GM06990 (cell line): ENCODE measurements at regions not wholly inside any gene's neighbourhood (a gene's known extent, or its start where the extent isn't known, plus 50 kb on each side); places are given as distances from the start of the nearest gene placed in this dataset.

ENCODE experiments used
- DNase-seq: peaks from one replicate; pipeline ENCODE4 v3.0.0-alpha.2; 2011; ENCODE audit not compliant: insufficient read length; ENCODE audit errors: extremely low read depth
- H3K27me3 ChIP-seq: replicated peaks from 2 replicates; pipeline ENCODE4 v1.6.0; 2011; ENCODE audit warnings: low read length; ENCODE audit not compliant: control insufficient read depth, insufficient read depth
- H3K36me3 ChIP-seq: 2 replicates; pipeline ENCODE4 v1.5.1; 2011; ENCODE audit warnings: low read length; ENCODE audit not compliant: control insufficient read depth, insufficient read depth
- H3K4me3 ChIP-seq: replicated peaks from 2 replicates; pipeline ENCODE4 v1.5.1; 2011; ENCODE audit warnings: low read depth, mild to moderate bottlenecking, control low read depth, low read length
- TF ChIP-seq, protein P1 (sequence below): IDR thresholded peaks from 2 replicates; pipeline ENCODE4 v1.5.1; 2011; ENCODE audit warnings: low read length, control low read depth, mild to moderate bottlenecking, inconsistent platforms; ENCODE audit not compliant: insufficient read depth, poor library complexity, severe bottlenecking

DNA sequence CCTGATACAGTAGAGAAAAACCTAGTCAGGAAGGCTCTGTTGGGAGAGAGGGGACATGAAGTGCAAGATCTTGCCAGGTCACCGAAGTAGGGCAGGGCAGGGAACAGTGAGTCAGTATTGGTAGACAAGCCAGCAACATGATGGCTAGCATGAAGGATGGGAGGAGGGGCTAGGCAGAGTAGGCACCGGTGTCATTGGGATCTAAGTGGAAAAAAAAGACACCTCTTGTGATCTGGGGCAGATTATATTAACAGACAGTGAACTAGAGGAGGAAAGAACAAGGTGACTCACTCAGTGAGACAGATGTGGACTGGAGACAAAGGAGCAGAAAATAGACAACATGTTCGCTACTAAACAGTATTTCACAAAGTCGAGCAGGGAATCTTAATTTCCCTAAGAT, 149.2 kb upstream of the SLC24A5 start:
- DNase-seq: no peak
- no peak overlapping the region for H3K4me3 ChIP-seq
- no peaks in the 10 kb centered on the region for H3K36me3 ChIP-seq
- TF ChIP-seq, protein P1, sequence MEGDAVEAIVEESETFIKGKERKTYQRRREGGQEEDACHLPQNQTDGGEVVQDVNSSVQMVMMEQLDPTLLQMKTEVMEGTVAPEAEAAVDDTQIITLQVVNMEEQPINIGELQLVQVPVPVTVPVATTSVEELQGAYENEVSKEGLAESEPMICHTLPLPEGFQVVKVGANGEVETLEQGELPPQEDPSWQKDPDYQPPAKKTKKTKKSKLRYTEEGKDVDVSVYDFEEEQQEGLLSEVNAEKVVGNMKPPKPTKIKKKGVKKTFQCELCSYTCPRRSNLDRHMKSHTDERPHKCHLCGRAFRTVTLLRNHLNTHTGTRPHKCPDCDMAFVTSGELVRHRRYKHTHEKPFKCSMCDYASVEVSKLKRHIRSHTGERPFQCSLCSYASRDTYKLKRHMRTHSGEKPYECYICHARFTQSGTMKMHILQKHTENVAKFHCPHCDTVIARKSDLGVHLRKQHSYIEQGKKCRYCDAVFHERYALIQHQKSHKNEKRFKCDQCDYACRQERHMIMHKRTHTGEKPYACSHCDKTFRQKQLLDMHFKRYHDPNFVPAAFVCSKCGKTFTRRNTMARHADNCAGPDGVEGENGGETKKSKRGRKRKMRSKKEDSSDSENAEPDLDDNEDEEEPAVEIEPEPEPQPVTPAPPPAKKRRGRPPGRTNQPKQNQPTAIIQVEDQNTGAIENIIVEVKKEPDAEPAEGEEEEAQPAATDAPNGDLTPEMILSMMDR: no peak
- H3K27me3 ChIP-seq: no peaks in the 10 kb centered on the region; the same call in 1 of the 2 replicates

DNA sequence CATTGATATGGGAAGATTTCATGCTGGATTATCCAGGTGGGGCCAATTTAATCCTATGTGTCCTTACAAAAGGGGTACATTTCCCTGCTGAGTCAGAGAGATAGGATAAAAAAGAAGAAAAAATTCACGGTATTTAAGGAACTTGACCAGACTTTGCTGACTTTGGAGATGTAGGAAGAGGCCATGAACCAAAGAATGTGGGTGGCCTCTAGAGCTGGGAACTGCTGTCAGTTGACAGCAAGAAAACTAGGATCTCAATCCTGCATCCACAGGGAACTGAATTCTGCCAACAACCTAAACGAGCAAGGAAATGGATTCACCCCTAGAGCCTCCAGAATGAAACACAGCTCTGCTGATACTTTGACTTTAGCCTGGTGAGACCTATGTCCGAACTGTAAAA, 148.1 kb upstream of the SLC24A5 start:
- TF ChIP-seq, protein P1: no peak
- H3K27me3 ChIP-seq: no peaks in the 10 kb centered on the region; the same call in 1 of the 2 replicates
- no peak overlapping the region for H3K4me3 ChIP-seq
- no peaks in the 10 kb centered on the region for H3K36me3 ChIP-seq
- DNase-seq: no peak

DNA sequence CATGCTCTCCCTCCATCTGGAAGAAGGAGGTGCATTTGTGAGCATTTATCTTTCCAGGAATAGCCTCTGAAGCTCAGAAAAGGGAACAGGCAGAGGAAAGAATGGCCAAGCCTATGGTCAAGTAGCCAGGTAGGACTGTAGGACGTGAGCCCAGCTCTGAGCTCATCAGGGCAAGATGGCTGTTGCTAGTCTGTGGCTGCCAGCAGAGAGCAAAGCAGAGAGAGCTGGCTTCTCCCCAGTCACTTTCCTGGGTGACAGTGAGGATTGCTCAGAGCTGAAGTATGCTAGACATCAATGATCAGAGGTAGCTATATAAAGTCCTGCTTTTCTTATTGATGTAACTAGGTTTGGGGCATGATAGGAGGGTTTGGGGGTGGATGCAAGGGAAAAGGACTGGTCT, 146.1 kb upstream of the SLC24A5 start:
- no peak for DNase-seq
- Histone ChIP-seq H3K36me3 (no peaks in the 10 kb centered on the region), H3K4me3 (no peak overlapping the region), H3K27me3 (no peaks in the 10 kb centered on the region; the same call in 1 of the 2 replicates)
- TF ChIP-seq, protein P1: no peak

DNA sequence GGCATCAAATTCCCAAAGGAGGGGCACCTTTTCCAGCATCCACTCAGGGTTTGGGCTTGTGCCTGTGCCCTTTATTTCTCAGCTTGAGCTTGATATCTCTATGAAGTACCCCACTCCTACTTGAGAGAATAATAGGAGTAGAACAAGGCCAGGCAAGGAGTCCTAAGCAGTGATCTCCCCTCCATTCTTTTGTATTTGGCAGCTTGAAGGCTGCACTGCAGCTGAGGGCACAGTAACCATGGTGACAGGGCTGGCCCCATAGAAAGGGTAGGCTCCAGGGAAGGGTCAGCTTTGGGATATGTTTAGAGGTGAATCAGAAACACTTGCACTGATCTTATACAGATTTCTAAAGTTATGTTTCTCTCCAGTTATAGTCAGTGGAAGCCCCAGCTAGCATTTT, 145.4 kb upstream of the SLC24A5 start:
- no peak for DNase-seq
- Histone ChIP-seq H3K27me3 (no peaks in the 10 kb centered on the region; the same call in 1 of the 2 replicates), H3K36me3 (no peaks in the 10 kb centered on the region), H3K4me3 (no peak overlapping the region)
- TF ChIP-seq, protein P1: no peak

DNA sequence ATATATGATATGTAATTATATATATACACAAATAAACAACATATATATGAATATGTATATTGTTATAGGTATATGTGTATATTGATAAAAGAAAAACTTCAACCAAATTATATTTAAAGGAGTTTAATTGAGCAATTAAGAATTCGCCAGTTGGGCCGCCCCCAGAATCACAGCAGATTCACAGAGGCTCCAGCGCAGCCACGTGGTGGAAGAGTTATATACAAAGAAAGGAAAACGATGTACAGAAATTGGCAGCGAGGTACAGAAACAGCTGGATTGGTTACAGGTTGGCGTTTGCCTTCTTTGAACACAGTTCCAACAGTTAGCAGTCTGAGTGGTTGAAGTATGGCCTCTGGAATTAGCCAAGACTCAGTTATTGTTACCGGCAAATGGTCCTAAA, 137.3 kb upstream of the SLC24A5 start:
- Histone ChIP-seq H3K27me3 (no peaks in the 10 kb centered on the region), H3K36me3 (no peaks in the 10 kb centered on the region), H3K4me3 (no peak overlapping the region)
- DNase-seq: no peak
- TF ChIP-seq, protein P1: no peak

DNA sequence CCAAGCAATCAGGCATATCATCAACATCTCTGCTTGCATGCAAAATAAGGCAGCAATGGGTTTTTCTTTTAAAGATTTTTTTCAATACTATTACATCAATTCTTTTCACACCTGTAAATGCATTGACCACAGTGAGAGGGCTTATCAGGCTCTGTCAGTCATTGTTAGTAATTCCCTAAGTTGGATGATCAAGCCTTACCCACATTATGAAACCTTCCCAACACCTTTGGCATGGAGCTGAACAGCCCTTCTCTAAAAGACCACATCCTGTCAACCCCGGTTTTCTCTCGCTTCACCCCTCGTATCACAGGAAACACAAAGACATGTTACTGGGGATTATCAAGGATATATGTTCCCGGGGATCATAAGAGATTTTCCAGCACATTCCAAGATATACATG, 135.2 kb upstream of the SLC24A5 start:
- TF ChIP-seq, protein P1: no peak
- H3K27me3 ChIP-seq: no peaks in the 10 kb centered on the region
- no peak overlapping the region for H3K4me3 ChIP-seq
- no peaks in the 10 kb centered on the region for H3K36me3 ChIP-seq
- DNase-seq: no peak
